A549 (cell line): ENCODE measurements at regions not wholly inside any gene's neighbourhood (a gene's known extent, or its start where the extent isn't known, plus 50 kb on each side); places are given as distances from the start of the nearest gene placed in this dataset.

Experiments used
- ATAC-seq, 2 experiments: fragments of 200-7000 bp in 1 of 2; fragments of >200 bp in 1 of 2; cut with Nextera tagmentation in 1 of 2; cut with Tn5 transposase in 1 of 2; 3 replicates each; pipeline versions ENCODE4 v1.8.0 to v1.9.1; 2018 to 2020; ENCODE audit warnings: mild to moderate bottlenecking in 1 of 2, moderate library complexity in 1 of 2
- CTCF ChIA-PET: fragments of 300-600 bp; sonication (Branson Sonifier 250); formaldehyde crosslinking; extraction: SDS; loops from one replicate; lab custom pipeline; 2021; ENCODE audit warnings: antibody characterized with exemption, inconsistent platforms; lab: Yijun Ruan, JAX
- POLR2A ChIA-PET: fragments of 350-600 bp; formaldehyde crosslinking; extraction: SDS; loops from one replicate; lab custom pipeline; 2021; ENCODE audit warnings: antibody characterized with exemption, inconsistent platforms; lab: Yijun Ruan, JAX
- DNase-seq, 2 experiments: peaks; one replicate each; pipeline versions ENCODE4 v3.0.0 to v3.0.0-alpha.2; 2011 to 2016; ENCODE audit warnings: low read depth in 1 of 2, low spot score in 1 of 2
- FAIRE-seq: peaks from 2 replicates; lab custom pipeline; 2011; peaks lifted over from hg19 to GRCh38; lab: Jason Lieb, UNC
- H3K27ac ChIP-seq, 2 experiments: fragments of >200 bp; sonication (Bioruptor Twin); formaldehyde crosslinking; 3 replicates each; pipeline ENCODE4 v1.5.1; 2016 to 2017
- H3K4me1 ChIP-seq: fragments of >200 bp; sonication (Bioruptor Twin); formaldehyde crosslinking; 3 replicates; pipeline ENCODE4 v1.6.1; 2016
- H3K4me2 ChIP-seq: fragments of >200 bp; sonication (Bioruptor Twin); formaldehyde crosslinking; 3 replicates; pipeline ENCODE4 v1.6.1; 2016
- H3K4me3 ChIP-seq: fragments of >200 bp; sonication (Bioruptor Twin); formaldehyde crosslinking; 3 replicates; pipeline ENCODE4 v1.5.1; 2016
- H3K9me3 ChIP-seq: fragments of >200 bp; sonication (Bioruptor Twin); formaldehyde crosslinking; 3 replicates; pipeline ENCODE4 v1.6.1; 2016
- CBX2 ChIP-seq: fragments of 200-600 bp; sonication (generic); IDR thresholded peaks from 2 replicates; pipeline ENCODE4 v1.6.1; 2016; ENCODE audit warnings: low read depth, mild to moderate bottlenecking, borderline replicate concordance
- CEBPB ChIP-seq, 2 experiments: fragments of >200 bp in 1 of 2; sonication (Bioruptor Twin) in 1 of 2; formaldehyde crosslinking in 1 of 2; IDR thresholded peaks; 2 replicates each; pipeline ENCODE4 v1.6.1; 2012 to 2016
- EHF ChIP-seq: fragments of 250-450 bp; sonication (Bioruptor Pico); IDR thresholded peaks from 2 replicates; pipeline ENCODE4 v1.5.0; 2020; ENCODE audit warnings: mild to moderate bottlenecking
- ESRRA ChIP-seq: fragments of 150-350 bp; IDR thresholded peaks from 2 replicates; pipeline ENCODE4 v1.6.1; 2014; ENCODE audit warnings: mild to moderate bottlenecking, low read length, borderline replicate concordance
- FOSB ChIP-seq: fragments of 250-450 bp; sonication (Bioruptor Pico); IDR thresholded peaks from 2 replicates; pipeline ENCODE4 v1.5.0; 2020; ENCODE audit warnings: mild to moderate bottlenecking, moderate library complexity
- HDAC2 ChIP-seq: fragments of 200-600 bp; sonication (generic); IDR thresholded peaks from 2 replicates; pipeline ENCODE4 v1.6.1; 2016
- HOXB13 ChIP-seq: fragments of 250-450 bp; sonication (Bioruptor Pico); IDR thresholded peaks from 2 replicates; pipeline ENCODE4 v1.5.0; 2020; ENCODE audit warnings: low read depth, mild to moderate bottlenecking, moderate library complexity
- KDM5A ChIP-seq: fragments of 200-600 bp; sonication (generic); IDR thresholded peaks from 2 replicates; pipeline ENCODE4 v1.6.1; 2016; ENCODE audit warnings: antibody characterized with exemption, mild to moderate bottlenecking
- NPAS2 ChIP-seq: fragments of 250-450 bp; sonication (Bioruptor Pico); IDR thresholded peaks from 2 replicates; pipeline ENCODE4 v1.8.0; 2022; ENCODE audit warnings: mild to moderate bottlenecking, moderate library complexity, borderline replicate concordance
- NR3C1 ChIP-seq: fragments of >200 bp; sonication (Bioruptor Twin); formaldehyde crosslinking; IDR thresholded peaks from 3 replicates; pipeline ENCODE4 v1.6.1; 2017
- POLR2A ChIP-seq: IDR thresholded peaks from 2 replicates; pipeline ENCODE4 v1.6.1; 2012; ENCODE audit warnings: mild to moderate bottlenecking, low read length
- POLR2AphosphoS2 ChIP-seq: conservative IDR thresholded peaks from 2 replicates; pipeline ENCODE4 v1.6.1; 2012; ENCODE audit warnings: low read length, improper control_type of control experiment, inconsistent platforms
- RNF2 ChIP-seq: fragments of 200-600 bp; sonication (generic); IDR thresholded peaks from 2 replicates; pipeline ENCODE4 v1.6.1; 2016; ENCODE audit warnings: low read depth, mild to moderate bottlenecking, antibody characterized with exemption, moderate library complexity, borderline replicate concordance
- SMC3 ChIP-seq: fragments of >200 bp; sonication (Bioruptor Twin); formaldehyde crosslinking; IDR thresholded peaks from 3 replicates; pipeline ENCODE4 v1.6.1; 2018; ENCODE audit warnings: inconsistent platforms
- ZC3H11A ChIP-seq: fragments of 450-650 bp; IDR thresholded peaks from 2 replicates; pipeline ENCODE4 v1.6.1; 2014; ENCODE audit warnings: antibody characterized with exemption, mild to moderate bottlenecking
- ZFP36 ChIP-seq: fragments of 450-650 bp; IDR thresholded peaks from 2 replicates; pipeline ENCODE4 v1.6.1; 2014; ENCODE audit warnings: borderline replicate concordance; ENCODE audit not compliant: partially characterized antibody
- WGBS: methylation state at CpG from one replicate; pipeline ENCODE4 v1.1.6; 2017; ENCODE audit errors: missing lambda C conversion rate; 5-methylcytosine and 5-hydroxymethylcytosine counted together
- TF ChIP-seq, protein P1 (sequence below): fragments of >200 bp; sonication (Bioruptor Twin); formaldehyde crosslinking; IDR thresholded peaks from 2 replicates; pipeline ENCODE4 v1.6.1; 2016
- TF ChIP-seq, protein P2 (sequence below): fragments of 200-600 bp; sonication (generic); IDR thresholded peaks from 2 replicates; pipeline ENCODE4 v1.6.1; 2016; ENCODE audit warnings: antibody characterized with exemption, mild to moderate bottlenecking, moderate library complexity
- TF ChIP-seq, protein P3 (sequence below): fragments of 250-450 bp; sonication (Bioruptor Pico); IDR thresholded peaks from 2 replicates; pipeline ENCODE4 v1.5.0; 2021; ENCODE audit warnings: mild to moderate bottlenecking, moderate library complexity, borderline replicate concordance
- TF ChIP-seq, protein P4 (sequence below): fragments of >200 bp; sonication (Bioruptor Twin); formaldehyde crosslinking; IDR thresholded peaks from 3 replicates; pipeline ENCODE4 v1.6.1; 2016

DNA sequence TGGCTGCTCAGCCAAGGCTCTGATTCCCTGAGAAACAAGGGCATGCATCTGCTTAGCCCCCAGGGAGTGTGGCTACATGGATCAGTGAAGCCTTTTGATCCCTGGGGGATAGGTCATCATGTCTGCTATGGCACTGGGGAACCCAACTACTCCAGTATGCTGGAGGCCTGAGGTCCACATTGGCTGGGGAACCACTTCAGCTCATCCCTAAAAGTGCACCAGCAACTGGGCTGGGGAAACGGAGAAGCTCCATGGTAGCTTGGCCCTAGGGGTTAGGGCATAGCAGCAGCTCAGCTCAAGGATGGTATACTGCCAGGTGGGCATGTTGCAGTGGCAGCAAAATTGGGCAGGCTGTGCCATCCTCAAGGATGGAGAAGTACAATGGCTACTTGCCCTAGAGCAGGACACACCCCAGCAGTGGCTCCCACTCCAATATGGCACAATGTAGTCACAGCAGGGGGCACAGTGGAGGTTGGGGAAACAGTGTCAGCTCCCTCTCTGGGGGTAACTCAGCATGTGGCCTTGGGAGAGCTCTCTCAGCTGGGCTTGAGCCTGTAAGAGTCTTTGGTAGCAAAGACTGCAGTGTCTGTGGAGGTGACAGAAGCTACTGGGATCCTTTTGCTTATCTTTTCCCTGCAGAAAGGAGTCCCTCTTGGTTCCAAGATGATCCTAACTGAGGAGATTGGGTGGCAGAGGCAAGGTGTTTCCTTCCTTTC is 111.5 kb upstream of the FSTL4 start:
- no peak for FAIRE-seq
- peaks cover 13% of the 10 kb centered on the region; the same call in 2 of the 3 replicates for H3K9me3 ChIP-seq
- TF ChIP-seq, protein P1, sequence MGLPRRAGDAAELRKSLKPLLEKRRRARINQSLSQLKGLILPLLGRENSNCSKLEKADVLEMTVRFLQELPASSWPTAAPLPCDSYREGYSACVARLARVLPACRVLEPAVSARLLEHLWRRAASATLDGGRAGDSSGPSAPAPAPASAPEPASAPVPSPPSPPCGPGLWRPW: no peak
- TF ChIP-seq, protein P2, sequence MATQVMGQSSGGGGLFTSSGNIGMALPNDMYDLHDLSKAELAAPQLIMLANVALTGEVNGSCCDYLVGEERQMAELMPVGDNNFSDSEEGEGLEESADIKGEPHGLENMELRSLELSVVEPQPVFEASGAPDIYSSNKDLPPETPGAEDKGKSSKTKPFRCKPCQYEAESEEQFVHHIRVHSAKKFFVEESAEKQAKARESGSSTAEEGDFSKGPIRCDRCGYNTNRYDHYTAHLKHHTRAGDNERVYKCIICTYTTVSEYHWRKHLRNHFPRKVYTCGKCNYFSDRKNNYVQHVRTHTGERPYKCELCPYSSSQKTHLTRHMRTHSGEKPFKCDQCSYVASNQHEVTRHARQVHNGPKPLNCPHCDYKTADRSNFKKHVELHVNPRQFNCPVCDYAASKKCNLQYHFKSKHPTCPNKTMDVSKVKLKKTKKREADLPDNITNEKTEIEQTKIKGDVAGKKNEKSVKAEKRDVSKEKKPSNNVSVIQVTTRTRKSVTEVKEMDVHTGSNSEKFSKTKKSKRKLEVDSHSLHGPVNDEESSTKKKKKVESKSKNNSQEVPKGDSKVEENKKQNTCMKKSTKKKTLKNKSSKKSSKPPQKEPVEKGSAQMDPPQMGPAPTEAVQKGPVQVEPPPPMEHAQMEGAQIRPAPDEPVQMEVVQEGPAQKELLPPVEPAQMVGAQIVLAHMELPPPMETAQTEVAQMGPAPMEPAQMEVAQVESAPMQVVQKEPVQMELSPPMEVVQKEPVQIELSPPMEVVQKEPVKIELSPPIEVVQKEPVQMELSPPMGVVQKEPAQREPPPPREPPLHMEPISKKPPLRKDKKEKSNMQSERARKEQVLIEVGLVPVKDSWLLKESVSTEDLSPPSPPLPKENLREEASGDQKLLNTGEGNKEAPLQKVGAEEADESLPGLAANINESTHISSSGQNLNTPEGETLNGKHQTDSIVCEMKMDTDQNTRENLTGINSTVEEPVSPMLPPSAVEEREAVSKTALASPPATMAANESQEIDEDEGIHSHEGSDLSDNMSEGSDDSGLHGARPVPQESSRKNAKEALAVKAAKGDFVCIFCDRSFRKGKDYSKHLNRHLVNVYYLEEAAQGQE: no peak
- TF ChIP-seq KDM5A (no peak), HDAC2 (no peak), ESRRA (no peak), POLR2AphosphoS2 (no peak), ZC3H11A (no peak), FOSB (CRISPR knock-in tag) (no peak), SMC3 (no peak), RNF2 (no peak), CBX2 (no peak), ZFP36 (no peak), EHF (CRISPR knock-in tag) (no peak), NR3C1 (no peak), NPAS2 (no peak), CEBPB (IDR thresholded peaks at IDR 0.05) (no peak), POLR2A (no peak)
- TF ChIP-seq, protein P3, sequence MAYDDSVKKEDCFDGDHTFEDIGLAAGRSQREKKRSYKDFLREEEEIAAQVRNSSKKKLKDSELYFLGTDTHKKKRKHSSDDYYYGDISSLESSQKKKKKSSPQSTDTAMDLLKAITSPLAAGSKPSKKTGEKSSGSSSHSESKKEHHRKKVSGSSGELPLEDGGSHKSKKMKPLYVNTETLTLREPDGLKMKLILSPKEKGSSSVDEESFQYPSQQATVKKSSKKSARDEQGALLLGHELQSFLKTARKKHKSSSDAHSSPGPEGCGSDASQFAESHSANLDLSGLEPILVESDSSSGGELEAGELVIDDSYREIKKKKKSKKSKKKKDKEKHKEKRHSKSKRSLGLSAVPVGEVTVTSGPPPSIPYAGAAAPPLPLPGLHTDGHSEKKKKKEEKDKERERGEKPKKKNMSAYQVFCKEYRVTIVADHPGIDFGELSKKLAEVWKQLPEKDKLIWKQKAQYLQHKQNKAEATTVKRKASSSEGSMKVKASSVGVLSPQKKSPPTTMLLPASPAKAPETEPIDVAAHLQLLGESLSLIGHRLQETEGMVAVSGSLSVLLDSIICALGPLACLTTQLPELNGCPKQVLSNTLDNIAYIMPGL (CRISPR knock-in tag): no peak
- TF ChIP-seq, protein P4, sequence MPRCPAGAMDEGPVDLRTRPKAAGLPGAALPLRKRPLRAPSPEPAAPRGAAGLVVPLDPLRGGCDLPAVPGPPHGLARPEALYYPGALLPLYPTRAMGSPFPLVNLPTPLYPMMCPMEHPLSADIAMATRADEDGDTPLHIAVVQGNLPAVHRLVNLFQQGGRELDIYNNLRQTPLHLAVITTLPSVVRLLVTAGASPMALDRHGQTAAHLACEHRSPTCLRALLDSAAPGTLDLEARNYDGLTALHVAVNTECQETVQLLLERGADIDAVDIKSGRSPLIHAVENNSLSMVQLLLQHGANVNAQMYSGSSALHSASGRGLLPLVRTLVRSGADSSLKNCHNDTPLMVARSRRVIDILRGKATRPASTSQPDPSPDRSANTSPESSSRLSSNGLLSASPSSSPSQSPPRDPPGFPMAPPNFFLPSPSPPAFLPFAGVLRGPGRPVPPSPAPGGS: no peak
- TF ChIP-seq, all 56 proteins: peak for 0
- DNase-seq (no peak), ATAC-seq (no peak)
- WGBS: 60% methylated on average over 1 of the region's 1 CpG
- Histone ChIP-seq H3K27ac (no peak overlapping the region), H3K4me3 (no peak overlapping the region), H3K4me2 (no peak overlapping the region), H3K4me1 (no peaks in the 10 kb centered on the region)
- CTCF ChIA-PET: interaction anchor here (0.8 kb wide), 1 partner anchor 19 kb away, joined by 3 read pairs; no protein-coding TSS in a partner anchor
- POLR2A ChIA-PET: no interaction called here

DNA sequence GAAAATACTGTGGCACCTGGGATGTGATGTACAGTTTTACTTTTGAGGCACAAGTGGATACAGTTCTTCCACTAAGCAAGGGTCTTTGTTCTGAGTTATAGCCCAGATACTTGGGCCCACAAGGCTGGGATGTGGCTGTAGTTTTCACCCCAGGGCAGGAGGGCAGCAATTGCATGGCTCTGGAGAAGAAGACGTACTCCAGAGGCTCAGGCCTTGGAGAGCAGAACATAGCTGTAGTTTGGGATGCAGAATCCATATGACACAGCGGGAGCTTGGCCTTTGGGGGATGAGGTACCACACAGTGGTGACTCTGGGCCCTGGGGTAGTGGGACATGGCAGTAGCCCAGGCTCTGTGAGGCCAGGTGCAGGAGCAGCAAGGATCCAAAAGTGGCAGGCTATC is 110.8 kb upstream of the FSTL4 start:
- H3K9me3 ChIP-seq: peaks cover 13% of the 10 kb centered on the region; the same call in 2 of the 3 replicates
- POLR2A ChIA-PET: no interaction called here
- ATAC-seq (no peak), FAIRE-seq (no peak), DNase-seq (no peak)
- CTCF ChIA-PET: interaction anchor here (0.6 to 0.8 kb wide), 2 partner anchors 16 to 19 kb away, joined by 3 read pairs; no protein-coding TSS in a partner anchor
- no peak overlapping the region for H3K27ac ChIP-seq
- H3K4me2 ChIP-seq: no peak overlapping the region
- H3K4me1 ChIP-seq: no peaks in the 10 kb centered on the region
- no peak overlapping the region for H3K4me3 ChIP-seq
- no peak for TF ChIP-seq HOXB13
- 39% methylated on average over 2 of the region's 2 CpGs for WGBS
